BE2C (cell line): ENCODE measurements at regions not wholly inside any gene's neighbourhood (a gene's known extent, or its start where the extent isn't known, plus 50 kb on each side); places are given as distances from the start of the nearest gene placed in this dataset.
"Not testable (repeated sequence)": the region's sequence is repeated elsewhere in the genome, so short reads cannot be mapped to it uniquely, and the experiment has no call there.

ENCODE experiments used
- DNase-seq: peaks from one replicate; pipeline ENCODE4 v3.0.0-alpha.2; 2020
- H3K27me3 ChIP-seq: fragments of 250-450 bp; sonication (Bioruptor Pico); 2 replicates; pipeline ENCODE4 v1.5.1; 2020; ENCODE audit warnings: mild to moderate bottlenecking
- H3K36me3 ChIP-seq: fragments of 250-450 bp; sonication (Bioruptor Pico); 2 replicates; pipeline ENCODE4 v1.5.1; 2020; ENCODE audit warnings: mild to moderate bottlenecking
- H3K4me1 ChIP-seq: fragments of 250-450 bp; sonication (Bioruptor Pico); 2 replicates; pipeline ENCODE4 v1.5.1; 2020
- H3K4me3 ChIP-seq: 2 replicates; pipeline ENCODE4 v1.5.1; 2011; ENCODE audit warnings: low read depth, low read length
- H3K9me3 ChIP-seq: fragments of 250-450 bp; sonication (Bioruptor Pico); 2 replicates; pipeline ENCODE4 v1.5.1; 2020
- CTCF ChIP-seq: IDR thresholded peaks from 2 replicates; pipeline ENCODE4 v1.5.1; 2012; ENCODE audit warnings: mild to moderate bottlenecking, low read depth, low read length

GRCh38 chr4:11949355-11949754 is 520.7 kb upstream of the HS3ST1 start:
- no peak for TF ChIP-seq CTCF
- H3K4me3 ChIP-seq, result no peak overlapping the region
- no peaks in the 10 kb centered on the region for H3K4me1 ChIP-seq
- H3K36me3 ChIP-seq, result no peaks in the 10 kb centered on the region
- no peaks in the 10 kb centered on the region; the same call in 1 of the 2 replicates for H3K9me3 ChIP-seq
- H3K27me3 ChIP-seq, result no peaks in the 10 kb centered on the region
- no peak for DNase-seq

GRCh38 chr4:11947629-11948028 is 518.9 kb upstream of the HS3ST1 start:
- H3K4me3 ChIP-seq, H3K36me3 ChIP-seq, H3K27me3 ChIP-seq, DNase-seq, H3K4me1 ChIP-seq, H3K9me3 ChIP-seq: not testable (repeated sequence)

- no peaks in the 10 kb centered on the region for H3K36me3 ChIP-seq
- DNase-seq, result no peak
- no peaks in the 10 kb centered on the region for H3K4me1 ChIP-seq
- TF ChIP-seq CTCF, result no peak
- no peaks in the 10 kb centered on the region for H3K27me3 ChIP-seq
- no peaks in the 10 kb centered on the region for H3K9me3 ChIP-seq
- H3K4me3 ChIP-seq, result no peak overlapping the region
Observed at GRCh38 chr4:11937941-11938340, 509.2 kb upstream of the HS3ST1 start.

- TF ChIP-seq CTCF, result no peak
- no peak overlapping the region for H3K4me3 ChIP-seq
Observed at GRCh38 chr4:11931266-11931820, 502.6 kb upstream of the HS3ST1 start.

GRCh38 chr4:11929080-11929479 is 500.4 kb upstream of the HS3ST1 start:
- Histone ChIP-seq H3K36me3 (no peaks in the 10 kb centered on the region), H3K4me1 (no peaks in the 10 kb centered on the region), H3K4me3 (no peak overlapping the region), H3K27me3 (no peaks in the 10 kb centered on the region), H3K9me3 (no peaks in the 10 kb centered on the region)
- no peak for TF ChIP-seq CTCF
- no peak for DNase-seq

More at GRCh38 chr4:11931266-11931820, 502.6 kb upstream of the HS3ST1 start:
- H3K4me1 ChIP-seq, result no peaks in the 10 kb centered on the region
- H3K9me3 ChIP-seq, result no peaks in the 10 kb centered on the region
- no peaks in the 10 kb centered on the region for H3K36me3 ChIP-seq
- H3K27me3 ChIP-seq, result no peaks in the 10 kb centered on the region
- DNase-seq, result no peak

- Histone ChIP-seq H3K27me3 (no peaks in the 10 kb centered on the region), H3K4me3 (no peak overlapping the region), H3K4me1 (no peaks in the 10 kb centered on the region), H3K36me3 (no peaks in the 10 kb centered on the region), H3K9me3 (no peaks in the 10 kb centered on the region; the same call in 1 of the 2 replicates)
- no peak for TF ChIP-seq CTCF
- DNase-seq, result no peak
Observed at GRCh38 chr4:11919316-11919715, 490.6 kb upstream of the HS3ST1 start.

- Histone ChIP-seq H3K4me3 (no peak overlapping the region), H3K4me1 (no peaks in the 10 kb centered on the region), H3K9me3 (no peaks in the 10 kb centered on the region), H3K36me3 (no peaks in the 10 kb centered on the region), H3K27me3 (no peaks in the 10 kb centered on the region)
- DNase-seq, result no peak
- TF ChIP-seq CTCF, result no peak
Observed at GRCh38 chr4:11914406-11914805, 485.7 kb upstream of the HS3ST1 start.
